ENCODE measurements at regions not wholly inside any gene's neighbourhood (a gene's known extent, or its start where the extent isn't known, plus 50 kb on each side); places are given as distances from the start of the nearest gene placed in this dataset.
"Not testable (repeated sequence)": the region's sequence is repeated elsewhere in the genome, so short reads cannot be mapped to it uniquely, and the experiment has no call there.

DNA sequence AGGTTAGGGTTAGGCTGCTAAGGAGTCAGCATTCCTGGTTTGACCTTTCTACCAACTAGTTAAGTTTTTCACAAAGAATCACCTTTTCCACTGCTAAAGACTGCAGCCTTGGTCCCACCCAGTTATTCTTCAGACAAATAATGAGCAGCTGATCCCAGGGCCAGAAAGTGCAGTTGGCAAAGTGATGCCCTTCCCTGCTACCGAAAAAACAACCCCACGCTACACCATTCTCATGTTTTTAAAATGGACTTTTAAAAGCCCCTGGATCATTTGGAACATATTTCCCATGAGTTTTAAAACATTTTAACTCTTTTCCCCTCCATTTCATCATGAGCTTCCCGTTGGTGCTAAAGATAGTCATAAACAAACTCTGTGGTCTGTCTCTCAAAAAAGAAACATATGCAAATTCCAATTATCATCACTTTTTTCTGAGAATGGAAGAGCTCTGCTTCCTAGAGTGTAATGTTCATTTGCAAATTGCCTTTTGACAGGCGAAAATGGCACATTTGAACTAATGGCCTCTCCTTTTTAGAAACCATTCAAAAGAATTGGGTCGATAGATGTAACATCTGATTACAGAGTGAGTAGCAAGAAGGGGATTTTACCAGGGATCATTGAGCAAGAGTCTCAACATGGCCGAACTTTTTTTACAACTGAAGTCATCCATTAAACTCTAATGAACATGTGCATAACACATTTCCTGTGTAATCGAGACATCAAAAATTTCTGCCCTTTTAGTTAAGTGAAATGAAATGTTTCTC lies 129.3 kb upstream of the RAP1B start:
- DNase-seq: peak; percentile 50

DNA sequence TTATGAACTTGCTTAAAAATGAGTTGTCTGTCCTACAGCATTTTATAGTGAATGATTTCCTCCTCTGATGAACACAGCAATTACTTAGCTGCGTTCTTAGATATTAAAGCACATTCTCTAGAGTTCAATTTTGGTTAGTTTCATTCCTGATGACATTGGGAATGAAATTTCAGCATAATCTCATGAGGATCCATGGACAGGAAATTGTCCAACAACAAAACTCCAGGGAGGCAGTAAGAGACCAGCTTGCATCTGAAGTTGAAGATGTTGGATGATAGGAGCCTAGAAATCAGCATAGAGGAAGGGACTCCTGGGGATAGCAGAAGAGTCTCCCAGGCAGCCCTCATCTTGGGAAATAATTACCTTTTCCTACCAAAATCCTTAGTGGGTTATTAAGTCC lies 128.7 kb upstream of the RAP1B start:
- DNase-seq: peak; percentile 67

DNA sequence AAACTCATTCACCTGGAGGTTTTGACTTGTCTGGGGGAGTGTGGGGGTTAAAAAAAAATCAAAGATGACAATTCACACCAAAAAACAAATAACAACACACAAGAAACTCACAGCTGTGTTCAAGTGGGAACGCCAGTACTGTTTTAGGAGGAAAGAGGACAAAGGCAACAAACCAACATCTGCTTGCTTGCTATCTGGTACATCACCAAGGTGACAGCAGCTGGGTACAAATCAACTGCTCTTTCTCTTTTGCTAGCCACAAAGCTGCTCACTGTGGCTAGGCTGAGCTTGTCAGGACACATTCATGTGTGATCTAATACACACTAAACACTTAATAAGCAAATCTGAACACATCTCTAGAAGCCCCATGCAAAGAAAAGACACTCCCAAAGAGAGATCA lies 128.0 kb upstream of the RAP1B start:
- DNase-seq: no peak

DNA sequence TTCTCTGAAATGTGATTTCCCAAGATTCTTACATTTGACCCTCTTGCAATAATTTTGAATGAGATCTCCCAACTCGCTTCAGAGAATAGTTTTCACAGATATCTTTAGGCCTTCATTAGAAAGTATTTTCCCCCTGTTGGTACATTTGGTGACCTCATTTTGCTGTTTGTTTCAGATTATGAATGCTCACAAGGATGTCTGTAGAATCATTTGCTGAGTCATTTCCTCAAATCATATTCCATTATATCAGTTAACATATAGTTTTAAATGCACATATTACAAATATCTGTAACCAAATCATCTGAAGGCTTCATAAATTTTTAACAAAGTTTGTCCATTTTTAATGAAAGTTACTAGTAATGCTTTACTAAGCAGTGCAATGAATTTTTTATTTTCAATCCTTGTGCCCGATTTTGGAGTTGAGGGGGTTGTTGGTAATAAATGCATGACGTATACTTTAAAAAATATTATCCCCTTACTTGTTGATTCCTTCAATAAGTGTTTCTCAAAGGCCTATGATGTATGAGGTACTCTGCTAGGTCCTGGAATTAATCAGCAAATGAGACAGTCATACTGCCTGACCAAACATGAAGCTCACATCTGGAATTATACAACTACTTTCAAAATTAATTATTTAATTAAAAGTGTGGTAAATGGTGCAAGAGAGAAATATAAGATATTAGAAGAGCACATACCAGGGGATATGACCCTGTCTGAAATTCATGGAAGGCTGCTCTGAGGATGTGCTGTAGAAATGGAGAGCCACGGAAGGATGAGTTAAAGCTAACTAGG lies 126.9 kb upstream of the RAP1B start:
- DNase-seq: peak; percentile 75

DNA sequence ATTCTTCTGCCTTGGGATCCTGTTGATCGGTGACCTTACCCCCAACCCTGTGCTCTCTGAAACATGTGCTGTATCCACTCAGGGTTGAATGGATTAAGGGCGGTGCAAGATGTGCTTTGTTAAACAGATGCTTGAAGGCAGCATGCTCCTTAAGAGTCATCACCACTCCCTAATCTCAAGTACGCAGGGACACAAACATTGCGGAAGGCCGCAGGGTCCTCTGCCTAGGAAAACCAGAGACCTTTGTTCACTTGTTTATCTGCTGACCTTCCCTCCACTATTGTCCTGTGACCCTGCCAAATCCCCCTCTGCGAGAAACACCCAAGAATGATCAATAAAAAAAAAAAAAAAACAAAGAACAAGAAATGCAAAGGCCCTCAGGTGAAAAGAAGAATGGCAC lies 126.1 kb upstream of the RAP1B start:
- DNase-seq: not testable (repeated sequence)

DNA sequence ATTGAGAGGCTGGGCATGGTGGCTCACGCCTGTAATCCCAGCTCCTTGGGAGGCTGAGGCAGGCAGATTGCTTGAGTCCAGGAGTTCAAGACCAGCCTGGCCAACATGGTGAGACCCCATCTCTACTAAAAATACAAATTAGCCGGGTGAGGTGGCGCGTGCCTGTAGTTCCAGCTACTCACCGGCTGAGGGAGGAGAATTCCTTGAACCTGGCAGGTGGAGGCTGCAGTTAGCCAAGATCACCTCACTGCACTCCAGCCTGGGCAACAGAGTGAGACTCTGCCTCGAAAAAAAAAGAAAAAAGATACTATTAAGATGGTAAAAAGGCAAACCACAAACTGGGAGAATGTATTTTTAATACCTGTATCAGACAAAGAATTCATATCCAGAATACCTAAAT lies 124.2 kb upstream of the RAP1B start:
- DNase-seq: not testable (repeated sequence)

DNA sequence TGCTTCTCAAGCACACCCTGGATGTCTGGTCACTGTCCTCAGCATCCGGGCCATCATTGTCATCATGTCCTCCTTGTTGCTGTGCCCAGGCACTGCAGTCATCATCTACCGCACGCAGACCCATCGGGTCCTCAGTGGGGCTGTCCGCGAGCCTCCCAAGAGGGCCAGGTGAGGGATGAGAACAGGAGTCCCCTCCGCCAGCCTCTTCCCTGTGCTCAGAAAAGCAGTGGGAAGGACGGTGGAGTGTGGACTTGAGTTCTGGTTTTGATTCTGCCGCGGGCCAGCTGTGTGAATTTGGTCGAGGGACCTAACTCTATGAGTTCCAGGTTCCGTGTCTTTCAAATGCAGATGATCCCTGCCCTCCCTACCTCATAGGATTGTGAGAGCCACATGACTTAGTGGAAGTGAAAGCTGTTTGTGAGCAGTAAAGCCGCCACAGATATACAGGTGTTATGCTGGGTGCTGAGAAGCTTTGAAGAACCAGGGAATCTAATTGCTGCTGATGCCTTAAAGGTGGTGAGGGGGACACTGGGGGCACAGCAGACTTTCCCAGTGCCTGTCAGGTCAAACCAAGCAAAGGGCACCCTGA lies 122.9 kb upstream of the RAP1B start:
- DNase-seq: no peak

DNA sequence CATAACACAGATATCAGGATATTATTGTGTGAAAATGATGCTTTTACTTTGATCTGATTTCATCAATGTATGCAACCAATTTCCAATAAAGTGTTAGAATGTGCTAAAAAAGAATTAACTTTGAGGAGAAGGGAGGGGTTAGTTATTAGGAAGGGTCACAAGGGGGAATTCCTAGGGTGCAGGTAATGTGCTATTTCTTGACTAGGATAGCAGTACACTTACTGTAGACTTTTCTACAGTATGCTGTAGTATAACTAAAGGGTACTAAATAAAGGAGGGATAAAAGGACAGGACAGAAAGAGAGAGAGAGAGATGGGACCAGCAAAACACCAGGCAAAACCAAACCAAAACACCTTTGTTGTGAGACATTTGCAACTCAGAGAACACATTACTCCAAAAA lies 121.4 kb upstream of the RAP1B start:
- DNase-seq: no peak

DNA sequence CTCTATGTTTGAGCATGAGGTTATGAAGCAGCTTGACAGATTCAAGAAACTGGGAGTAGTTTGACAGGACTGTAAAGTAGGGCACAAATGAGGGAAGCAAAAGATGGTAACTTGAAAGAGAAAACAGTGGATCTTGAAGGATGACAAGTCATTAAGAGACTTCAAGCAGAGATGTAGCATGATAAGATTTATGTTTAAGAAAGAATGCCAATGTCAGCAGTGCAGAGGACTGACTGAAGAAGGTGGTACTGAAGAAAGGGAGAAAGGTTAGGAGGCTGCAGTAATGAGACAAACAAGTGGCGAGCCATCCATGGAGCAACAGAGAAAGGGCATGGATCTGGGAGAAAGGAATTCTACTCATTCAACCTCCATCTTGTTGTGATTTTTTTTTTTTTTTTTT lies 120.2 kb upstream of the RAP1B start:
- DNase-seq: no peak

DNA sequence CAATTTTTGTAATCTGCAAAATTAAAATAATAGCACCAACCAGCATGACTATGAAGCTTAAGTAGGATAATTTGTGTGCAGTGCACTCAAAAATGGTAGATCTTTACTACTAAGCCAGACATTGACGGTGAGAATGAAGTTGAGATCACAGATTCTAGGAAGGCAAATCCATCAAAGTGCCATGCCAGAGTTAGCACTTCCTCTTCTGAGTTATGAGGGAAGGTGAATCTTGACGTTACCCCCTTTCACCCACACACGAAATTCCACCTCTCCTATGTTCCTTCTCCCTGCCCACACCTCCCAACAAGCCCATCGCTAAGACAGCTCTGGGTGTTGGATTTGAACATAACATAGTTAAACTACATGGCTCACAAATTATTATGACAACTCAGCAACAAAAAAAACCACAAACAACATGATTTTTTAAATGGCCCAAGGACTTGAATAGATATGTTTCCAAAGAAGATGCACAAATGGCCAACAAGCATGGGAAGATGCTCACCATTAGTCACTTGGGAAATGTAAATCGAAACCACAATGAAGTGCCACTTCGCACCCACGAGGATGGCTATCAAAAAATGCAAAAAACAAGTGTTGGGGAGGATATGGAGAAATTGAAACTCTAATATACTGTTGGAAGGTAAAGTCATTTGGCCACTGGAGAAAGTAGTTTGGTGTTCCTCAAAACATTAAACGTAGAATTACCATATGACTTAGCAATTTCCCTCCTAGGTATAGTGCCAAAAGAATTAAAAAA lies 119.3 kb upstream of the RAP1B start:
- DNase-seq: no peak

DNA sequence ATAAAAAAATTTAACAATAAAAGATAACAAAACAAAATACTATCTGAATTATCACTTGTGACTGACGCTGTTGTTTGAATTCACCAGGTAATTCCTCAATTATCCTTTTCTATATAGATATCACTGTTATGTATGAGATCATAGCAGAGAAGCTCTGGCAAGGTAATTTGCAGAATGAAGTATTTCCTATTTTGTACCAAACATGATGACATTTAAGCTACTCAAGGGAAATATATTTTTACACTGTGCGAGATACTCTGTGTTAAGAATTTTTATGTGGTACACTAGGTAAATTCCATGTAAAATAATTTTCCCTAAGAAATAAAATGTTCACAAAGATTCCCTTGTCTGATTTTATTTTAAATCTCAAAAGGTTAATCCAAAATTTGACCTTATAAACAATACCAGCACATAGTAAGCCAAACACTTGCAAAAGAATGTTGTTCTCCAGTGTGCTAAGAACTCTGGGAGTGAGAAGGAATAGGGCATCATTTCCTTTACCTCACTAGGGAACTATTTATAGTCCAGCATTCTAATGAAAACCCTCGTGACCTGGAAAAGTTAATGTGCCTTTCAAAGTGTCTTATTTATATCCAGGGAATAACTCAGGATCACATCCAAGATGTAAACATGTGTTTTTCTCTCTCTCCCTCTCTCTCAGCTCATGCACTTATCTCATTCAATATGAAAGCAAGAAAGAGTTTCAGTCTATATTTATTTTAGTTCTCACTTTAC lies 115.2 kb upstream of the RAP1B start:
- DNase-seq: peak; percentile 47

DNA sequence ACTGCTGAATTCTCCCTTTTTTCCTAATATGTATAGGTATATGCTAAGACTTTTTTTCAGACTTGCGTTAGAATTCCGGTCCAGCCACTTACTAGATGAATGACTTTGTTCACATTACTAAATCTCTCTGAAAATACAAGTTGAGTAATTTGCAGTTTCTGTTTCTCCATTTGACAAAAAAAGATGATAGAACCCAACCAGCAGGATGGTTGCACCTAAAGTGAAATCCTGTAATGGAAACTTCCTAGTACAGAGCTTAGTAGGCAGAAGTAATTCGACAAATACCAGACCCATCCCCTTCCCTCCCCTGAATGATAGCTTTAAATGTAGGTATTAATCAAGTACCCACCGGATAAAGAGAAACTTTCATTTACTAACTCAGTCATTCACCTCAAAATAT lies 113.6 kb upstream of the RAP1B start:
- no peak for DNase-seq

DNA sequence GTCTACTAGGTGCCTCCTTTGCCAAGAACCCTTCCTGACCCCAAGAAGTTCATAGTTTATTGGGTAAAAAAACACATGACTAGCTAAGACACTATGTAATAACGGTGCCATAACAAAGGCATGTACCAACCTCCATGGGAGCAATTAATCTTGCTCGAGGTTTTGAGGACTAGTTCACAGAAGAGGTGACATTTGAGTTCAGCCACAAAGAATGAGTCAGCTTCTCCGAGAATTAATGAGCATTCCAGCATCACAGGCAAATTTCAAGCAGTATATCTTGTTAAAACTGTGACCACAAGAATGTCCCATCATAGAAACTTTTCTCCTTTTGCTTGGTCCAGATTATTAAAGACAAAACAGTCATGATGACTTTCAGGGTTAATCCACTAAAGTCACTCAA lies 113.0 kb upstream of the RAP1B start:
- DNase-seq: peak; percentile 99

DNA sequence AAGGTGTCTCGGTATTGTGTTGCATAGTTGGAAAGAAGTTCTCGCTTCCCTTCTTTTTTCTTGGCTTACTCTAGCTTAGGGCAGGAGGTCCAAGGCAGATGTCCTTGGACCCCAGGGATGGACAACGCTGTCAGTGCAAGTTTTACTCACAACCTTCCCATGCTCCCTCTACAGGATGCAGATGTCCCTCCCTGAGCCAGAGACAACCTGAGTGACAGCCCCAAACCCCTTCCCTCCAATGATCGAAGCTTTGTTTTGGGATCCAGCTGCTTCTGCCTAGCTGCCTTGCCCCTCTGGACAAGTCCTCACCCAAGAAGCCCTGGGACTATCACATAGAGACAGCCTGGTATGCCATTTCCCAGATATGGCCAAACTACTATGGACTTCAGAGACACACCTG lies 112.0 kb upstream of the RAP1B start:
- DNase-seq: no peak

DNA sequence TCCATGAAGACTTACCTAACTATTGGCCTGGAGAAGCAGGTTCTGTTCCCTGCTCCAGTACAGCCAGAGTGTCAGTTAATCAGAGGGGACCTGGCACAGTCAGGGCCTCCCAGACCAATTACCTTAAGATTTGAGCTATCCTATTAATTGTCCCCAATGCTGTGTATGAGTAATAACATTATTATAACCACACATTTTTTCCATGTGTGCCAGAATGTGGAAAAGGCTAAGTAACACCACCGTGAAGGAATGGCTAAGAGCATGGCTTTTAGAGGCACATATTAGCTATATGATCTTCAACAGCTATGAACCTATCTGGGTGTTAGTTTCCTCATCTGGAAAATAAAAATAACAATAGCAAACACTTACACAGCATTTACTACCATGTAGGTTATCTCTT lies 111.1 kb upstream of the RAP1B start:
- DNase-seq: no peak

DNA sequence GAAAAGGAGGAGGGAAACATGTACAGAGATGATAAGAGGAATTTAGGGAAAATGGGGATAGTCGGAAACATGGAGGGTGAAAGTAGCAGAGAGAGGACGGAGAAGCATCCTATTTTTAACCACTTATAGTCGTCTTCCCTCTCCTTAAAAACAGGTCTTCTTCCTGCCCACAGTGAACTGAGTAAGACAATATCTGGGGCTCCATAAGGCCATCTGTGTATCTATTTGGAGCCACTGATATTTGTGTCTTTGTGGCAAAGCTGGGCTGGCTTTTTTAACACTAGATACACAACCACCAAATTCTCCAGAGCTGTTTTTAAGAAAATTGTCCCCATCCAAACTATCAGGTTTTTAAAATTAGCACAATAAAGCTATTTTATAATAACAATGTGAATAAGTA lies 109.5 kb upstream of the RAP1B start:
- no peak for DNase-seq

DNA sequence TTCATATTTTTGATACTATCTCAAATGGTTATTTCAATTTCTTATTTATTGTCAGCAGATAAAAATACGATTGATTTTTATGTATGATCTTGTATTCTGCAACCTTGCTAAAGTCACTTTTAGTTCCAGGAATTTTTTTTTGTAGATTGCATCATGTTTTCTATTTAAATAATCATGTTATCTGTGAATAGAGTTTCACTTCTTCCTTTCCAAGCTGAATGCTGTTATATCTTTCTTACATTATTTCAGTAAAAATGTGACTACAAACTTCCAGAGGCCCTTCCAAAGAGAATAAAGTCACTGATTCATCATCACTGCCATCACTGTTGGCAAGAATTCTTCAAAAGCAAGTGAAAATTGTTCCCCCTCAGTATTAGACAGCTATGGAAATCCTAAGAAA lies 104.7 kb upstream of the RAP1B start:
- DNase-seq: no peak

DNA sequence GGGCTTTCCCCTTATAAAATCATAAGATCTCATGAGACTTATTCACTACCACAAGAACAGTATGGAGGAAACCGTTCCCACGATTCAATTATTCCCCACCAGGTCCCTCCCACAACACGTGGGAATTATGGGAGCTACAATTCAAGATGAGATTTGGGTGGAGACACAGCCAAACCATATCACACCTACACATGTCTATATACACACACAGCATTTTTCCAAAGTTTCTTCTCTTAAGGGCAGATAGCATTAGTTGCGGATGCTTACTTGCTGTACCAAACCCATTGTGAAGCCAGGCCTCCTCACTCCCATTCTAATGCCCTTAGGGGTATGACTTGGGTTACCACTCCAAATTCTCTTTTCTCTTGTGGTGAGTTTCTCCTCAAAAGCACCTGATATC lies 104.1 kb upstream of the RAP1B start:
- no peak for DNase-seq

DNA sequence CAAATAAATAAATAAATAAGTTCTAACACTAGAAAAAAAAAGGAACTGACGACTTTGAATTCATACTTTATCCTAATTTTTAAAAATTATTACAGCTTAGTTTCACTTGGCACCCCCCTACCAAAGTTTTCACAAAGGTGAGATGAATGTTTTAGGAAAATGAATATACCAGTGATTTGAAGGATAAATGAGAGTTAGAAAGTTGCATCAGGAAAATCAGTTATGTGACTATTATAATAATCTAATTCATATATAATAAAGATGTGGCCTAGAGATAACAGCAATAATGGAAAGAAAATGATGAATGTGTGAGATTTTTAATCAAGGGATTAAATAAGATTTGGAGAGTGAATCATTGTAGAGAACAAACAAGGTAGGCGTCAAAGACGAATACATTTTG lies 103.0 kb upstream of the RAP1B start:
- no peak for DNase-seq

DNA sequence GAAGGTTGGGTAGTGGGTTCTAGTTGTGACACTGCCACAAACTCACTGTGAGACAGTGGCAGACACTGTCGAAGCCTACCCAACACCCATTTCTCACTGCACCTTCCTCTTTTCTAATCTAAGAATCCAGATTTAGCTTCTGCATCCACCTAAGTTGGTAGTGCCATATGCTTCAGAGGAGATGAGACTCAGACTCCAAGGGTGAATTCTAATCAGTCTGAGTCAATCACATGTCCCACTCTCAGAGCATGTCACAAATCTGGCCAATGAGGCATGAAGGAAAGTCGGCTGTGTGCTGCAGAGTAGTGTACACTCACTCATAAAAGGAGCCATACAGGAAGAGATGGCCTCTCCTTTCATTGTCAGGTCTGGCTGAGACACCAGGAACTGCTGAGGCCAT lies 102.1 kb upstream of the RAP1B start:
- DNase-seq: no peak

DNA sequence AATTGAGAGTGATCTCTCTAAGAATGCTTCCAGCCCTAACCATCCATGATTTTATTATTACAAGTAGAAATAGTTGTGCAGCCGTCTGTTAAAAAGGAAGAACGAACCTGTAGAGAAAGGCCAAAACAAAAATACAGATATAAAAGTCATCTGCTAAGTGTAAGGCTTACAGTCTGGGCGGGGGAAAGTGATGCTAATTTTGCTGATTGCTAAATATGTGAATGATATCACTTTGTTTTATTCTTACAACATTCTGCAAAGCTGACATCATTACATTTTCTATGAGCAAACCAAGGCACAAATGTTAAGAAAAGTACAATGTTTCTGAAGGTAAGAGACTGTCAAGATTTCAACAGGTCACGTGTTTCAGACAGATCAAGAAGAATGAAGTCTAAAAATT lies 101.5 kb upstream of the RAP1B start:
- DNase-seq: no peak

DNA sequence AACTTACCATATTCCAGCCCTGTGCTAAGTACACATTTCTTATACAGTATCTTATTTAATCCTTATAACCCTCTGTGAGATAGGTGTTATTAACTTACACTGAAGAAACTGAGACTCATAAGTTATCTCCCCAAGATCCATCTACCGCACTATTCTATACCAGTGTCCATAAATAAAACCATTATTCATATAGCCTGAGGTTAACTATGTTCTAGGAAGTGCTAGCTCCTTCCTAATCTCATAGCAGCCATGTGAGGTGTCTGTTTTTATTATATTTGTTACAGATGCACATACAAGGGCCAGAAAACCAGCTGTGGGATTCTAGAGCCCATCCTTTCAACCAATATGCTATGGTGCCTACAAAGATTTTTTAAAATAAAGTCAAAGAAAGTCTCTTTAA lies 100.3 kb upstream of the RAP1B start:
- DNase-seq: no peak
